Lung (tissue), 11 donors: ENCODE measurements at regions not wholly inside any gene's neighbourhood (a gene's known extent, or its start where the extent isn't known, plus 50 kb on each side); places are given as distances from the start of the nearest gene placed in this dataset.

ENCODE experiments used
- ATAC-seq: fragments of 200-7000 bp; cut with Tn5 transposase; one replicate; pipeline ENCODE4 v1.9.1; 2020; ENCODE audit warnings: moderate number of reproducible peaks; ENCODE audit not compliant: insufficient read depth, low FRiP score
- DNase-seq, 3 donors: peaks; one replicate each; pipeline ENCODE4 v3.0.0-alpha.2; 2013 to 2017
- H3K27ac ChIP-seq, 2 donors: one replicate each; pipeline ENCODE4 v1.5.1; 2013; ENCODE audit warnings: mild to moderate bottlenecking in 2 of 2, moderate library complexity in 2 of 2, control low read depth in 1 of 2, inconsistent platforms in 1 of 2, low read depth in 1 of 2, low read length in 1 of 2
- H3K27me3 ChIP-seq, 3 donors: one replicate each; pipeline ENCODE4 v1.5.1; 2013; ENCODE audit warnings: low read length in 2 of 3; ENCODE audit not compliant: control insufficient read depth in 3 of 3, insufficient read depth in 3 of 3
- H3K36me3 ChIP-seq, 4 donors: one replicate each; pipeline ENCODE4 v1.5.1; 2013; ENCODE audit warnings: low read length in 4 of 4, mild to moderate bottlenecking in 1 of 4, moderate library complexity in 1 of 4; ENCODE audit not compliant: control insufficient read depth in 4 of 4, insufficient read depth in 4 of 4
- H3K4me1 ChIP-seq, 5 donors: one replicate each; pipeline ENCODE4 v1.5.1; 2013; ENCODE audit warnings: low read length in 5 of 5, mild to moderate bottlenecking in 2 of 5, moderate library complexity in 1 of 5; ENCODE audit not compliant: control insufficient read depth in 5 of 5, insufficient read depth in 5 of 5
- H3K4me3 ChIP-seq: one replicate; pipeline ENCODE4 v1.5.1; 2013; ENCODE audit warnings: mild to moderate bottlenecking, control low read depth, moderate library complexity
- H3K9ac ChIP-seq, 2 donors: one replicate each; pipeline ENCODE4 v1.5.1; 2013; ENCODE audit warnings: low read length in 2 of 2, control low read depth in 1 of 2; ENCODE audit not compliant: insufficient read depth in 1 of 2
- H3K9me3 ChIP-seq, 4 donors: one replicate each; pipeline ENCODE4 v1.5.1; 2013; ENCODE audit warnings: low read length in 3 of 4, mild to moderate bottlenecking in 1 of 4, moderate library complexity in 1 of 4; ENCODE audit not compliant: control insufficient read depth in 4 of 4, insufficient read depth in 3 of 4
- CTCF ChIP-seq: IDR thresholded peaks from 2 replicates; pipeline ENCODE4 v1.5.1; 2012; ENCODE audit warnings: mild to moderate bottlenecking; ENCODE audit errors: control extremely low read depth, extremely low read depth
- WGBS, 2 donors: extraction: QIAGEN DNeasy Blood & Tissue Kit; methylation state at CpG; one replicate each; pipeline ENCODE4 v1.1.7; 2013; 5-methylcytosine and 5-hydroxymethylcytosine counted together
- donor health status: control.
- donor health status: control.
- donor health status: Bipolar disorder and iron deficiency.
- donor health status: healthy.
- donor health status: DM: yes; HTN: yes; CAD: no.

- 90 to 95% methylated on average over 2 of the region's 2 CpGs for WGBS, 2 donors
- DNase-seq (no peak), ATAC-seq (no peak)
- Histone ChIP-seq H3K4me1 (no peaks in the 10 kb centered on the region), H3K27me3 (no peaks in the 10 kb centered on the region), H3K9ac (no peak overlapping the region), H3K9me3 (peaks cover 0 to 4% (median 0%) of the 10 kb centered on the region in 4 donors), H3K4me3 (no peak overlapping the region), H3K27ac (no peak overlapping the region), H3K36me3 (no peaks in the 10 kb centered on the region)
- TF ChIP-seq CTCF: no peak
These were observed 217.5 kb upstream of the PPFIA2 start for GRCh38 chr12:81976661-81977060.

GRCh38 chr12:81974762-81975161 lies 215.6 kb upstream of the PPFIA2 start:
- no peak for TF ChIP-seq CTCF
- ATAC-seq (no peak), DNase-seq (no peak)
- H3K27ac ChIP-seq: no peak overlapping the region
- H3K9me3 ChIP-seq: no peaks in the 10 kb centered on the region
- H3K4me3 ChIP-seq: no peak overlapping the region
- H3K9ac ChIP-seq: no peak overlapping the region
- no peaks in the 10 kb centered on the region for H3K36me3 ChIP-seq
- H3K4me1 ChIP-seq: no peaks in the 10 kb centered on the region
- no peaks in the 10 kb centered on the region for H3K27me3 ChIP-seq

- Histone ChIP-seq H3K36me3 (no peaks in the 10 kb centered on the region), H3K27me3 (no peaks in the 10 kb centered on the region), H3K4me1 (no peaks in the 10 kb centered on the region), H3K9ac (no peak overlapping the region), H3K9me3 (no peaks in the 10 kb centered on the region), H3K4me3 (no peak overlapping the region), H3K27ac (no peak overlapping the region)
- ATAC-seq (no peak), DNase-seq (no peak)
- 66 to 76% methylated on average over 5 of the region's 5 CpGs for WGBS, 2 donors
- no peak for TF ChIP-seq CTCF
These were observed 209.3 kb upstream of the PPFIA2 start for GRCh38 chr12:81968421-81968820.

- Histone ChIP-seq H3K4me1 (no peaks in the 10 kb centered on the region), H3K9ac (no peak overlapping the region), H3K27me3 (no peaks in the 10 kb centered on the region), H3K27ac (no peak overlapping the region), H3K36me3 (no peaks in the 10 kb centered on the region), H3K4me3 (no peak overlapping the region), H3K9me3 (no peaks in the 10 kb centered on the region)
- DNase-seq (no peak), ATAC-seq (no peak)
- WGBS, 2 donors: 43 to 50% methylated on average over 1 of the region's 1 CpG
- TF ChIP-seq CTCF: no peak
These were observed 204.5 kb upstream of the PPFIA2 start for GRCh38 chr12:81963636-81964035.
